Heart left ventricle (tissue), 16 donors: ENCODE measurements at regions not wholly inside any gene's neighbourhood (a gene's known extent, or its start where the extent isn't known, plus 50 kb on each side); places are given as distances from the start of the nearest gene placed in this dataset.

Experiments
- ATAC-seq, 4 donors: fragments of 200-7000 bp; cut with Tn5 transposase; one replicate each; pipeline ENCODE4 v1.9.1; 2020 to 2022; ENCODE audit warnings: moderate library complexity in 4 of 4, mild to moderate bottlenecking in 3 of 4, moderate number of reproducible peaks in 1 of 4
- DNase-seq, 5 donors: peaks; one replicate each; pipeline ENCODE4 v3.0.0-alpha.2; 2020
- H3K27ac ChIP-seq, 12 donors: fragments of 200-600 bp; sonication (generic) in 4 of 12; one replicate each; pipeline versions ENCODE4 v1.5.0 to v1.8.0; 2016 to 2022; ENCODE audit warnings: mild to moderate bottlenecking in 2 of 12
- H3K27me3 ChIP-seq, 9 donors: fragments of 200-600 bp; sonication (generic) in 2 of 9; one replicate each; pipeline versions ENCODE4 v1.5.1 to v1.8.0; 2016 to 2022; ENCODE audit warnings: mild to moderate bottlenecking in 3 of 9
- H3K36me3 ChIP-seq, 9 donors: fragments of 200-600 bp; sonication (generic) in 2 of 9; one replicate each; pipeline versions ENCODE4 v1.5.0 to v1.8.0; 2018 to 2022; ENCODE audit warnings: mild to moderate bottlenecking in 2 of 9
- H3K4me1 ChIP-seq, 12 donors: fragments of 200-600 bp; sonication (generic) in 4 of 12; one replicate each; pipeline versions ENCODE4 v1.5.0 to v1.8.0; 2016 to 2022; ENCODE audit warnings: mild to moderate bottlenecking in 3 of 12
- H3K4me3 ChIP-seq, 12 donors: fragments of 200-600 bp; sonication (generic) in 4 of 12; one replicate each; pipeline versions ENCODE4 v1.5.0 to v1.8.0; 2017 to 2022; ENCODE audit warnings: mild to moderate bottlenecking in 9 of 12, moderate library complexity in 4 of 12
- H3K9me3 ChIP-seq, 12 donors: fragments of 200-600 bp; sonication (generic) in 4 of 12; one replicate each; pipeline versions ENCODE4 v1.5.0 to v1.8.0; 2016 to 2022; ENCODE audit warnings: mild to moderate bottlenecking in 1 of 12
- CTCF ChIP-seq, 12 donors: fragments of 200-600 bp; sonication (generic) in 4 of 12; IDR thresholded peaks; one replicate each; pipeline versions ENCODE4 v1.5.0 to v1.8.0; 2018 to 2022; ENCODE audit warnings: antibody characterized with exemption in 12 of 12, mild to moderate bottlenecking in 5 of 12
- POLR2A ChIP-seq, 2 donors: fragments of 450-650 bp; IDR thresholded peaks; one replicate each; pipeline ENCODE4 v1.6.1; 2017; ENCODE audit warnings: antibody characterized with exemption in 2 of 2, mild to moderate bottlenecking in 2 of 2, moderate library complexity in 2 of 2
- WGBS, 4 donors: extraction: QIAGEN DNeasy Blood & Tissue Kit in 2 of 4; methylation state at CpG; one replicate each; pipeline versions ENCODE4 v1.1.5 to v1.1.7; 2013 to 2018; 5-methylcytosine and 5-hydroxymethylcytosine counted together
- intact Hi-C, 10 donors: fragments of 100-400 bp; cut with DNase I; formaldehyde crosslinking; loops; one replicate each; pipeline versions ENCODE4 v1.11.1 to v1.14.2; 2022
- donor health status: ischemic (EF 13 %, LVEDD 7.1; RV severe dilation, severe dysfunction).
- donor health status: healthy with polysubstance abuse.
- donor health status: DM: no; HTN: yes; CAD: no.
- donor health status: DM: no; HTN: no; CAD: no.
- donor health status: ischemic (EF 25% LVEDD 6.9; RV normal size, moderate dysfunction).
- donor health status: ischemic (EF 25% LVEDD 5.7; RV mildly dilated, moderate dysfunction).
- donor health status: healthy.
- donor health status: DM: yes; HTN: yes; CAD: no.
- donor health status: ischemic (EF 35%, LVEDD 5.7; RV mildly dilated, moderate dysfunction).
- donor health status: nonischemic (EF 11% LVEDD 7.7; RV severe dilation, severe dysfunction).
- donor health status: DM: yes; HTN: yes; CAD: no.
- donor health status: PGD.
- donor health status: ischemic (EF 29% LVEDD 5.4; RV normal size, mild dysfunction).
- donor health status: nonischemic (EF 23%, LVEDD 6.1; RV moderate dilation, normal function).

GRCh38 chr15:47363653-47364052 is 353.7 kb upstream of the SEMA6D start:
- ATAC-seq (no peak), DNase-seq (no peak)
- WGBS, 4 donors: 77 to 82% (median 80%) methylated on average over 5 of the region's 5 CpGs
- Histone ChIP-seq H3K9me3 (no peaks in the 10 kb centered on the region), H3K4me1 (no peaks in the 10 kb centered on the region), H3K4me3 (no peak overlapping the region), H3K27ac (no peak overlapping the region), H3K27me3 (no peaks in the 10 kb centered on the region), H3K36me3 (no peaks in the 10 kb centered on the region)
- TF ChIP-seq POLR2A (IDR thresholded peaks at IDR 0.05) (no peak), CTCF (IDR thresholded peaks at IDR 0.05) (no peak)
- intact Hi-C loops: no loop called here

- Histone ChIP-seq H3K27ac (no peak overlapping the region), H3K9me3 (no peaks in the 10 kb centered on the region), H3K4me3 (no peak overlapping the region), H3K27me3 (no peaks in the 10 kb centered on the region), H3K36me3 (no peaks in the 10 kb centered on the region), H3K4me1 (no peaks in the 10 kb centered on the region)
- intact Hi-C loops: no loop called here
- WGBS, 4 donors: 78 to 80% (median 79%) methylated on average over 9 of the region's 9 CpGs
- ATAC-seq (no peak), DNase-seq (no peak)
- TF ChIP-seq POLR2A (IDR thresholded peaks at IDR 0.05) (no peak), CTCF (IDR thresholded peaks at IDR 0.05) (no peak)
Observed at GRCh38 chr15:47364230-47365141, 352.8 kb upstream of the SEMA6D start.

GRCh38 chr15:47366884-47367283 is 350.4 kb upstream of the SEMA6D start:
- no peak for TF ChIP-seq CTCF (IDR thresholded peaks at IDR 0.05)
- no peak for TF ChIP-seq POLR2A (IDR thresholded peaks at IDR 0.05)
- intact Hi-C loops: no loop called here
- no peaks in the 10 kb centered on the region for H3K9me3 ChIP-seq
- H3K36me3 ChIP-seq: no peaks in the 10 kb centered on the region
- H3K4me3 ChIP-seq: no peak overlapping the region
- DNase-seq (no peak), ATAC-seq (no peak)
- 56 to 71% (median 63%) methylated on average over 2 of the region's 2 CpGs for WGBS, 4 donors
- H3K4me1 ChIP-seq: no peaks in the 10 kb centered on the region
- H3K27ac ChIP-seq: no peak overlapping the region
- no peaks in the 10 kb centered on the region for H3K27me3 ChIP-seq

GRCh38 chr15:47367726-47368390 is 349.4 kb upstream of the SEMA6D start:
- intact Hi-C loops: no loop called here
- ATAC-seq (no peak), DNase-seq (no peak)
- Histone ChIP-seq H3K36me3 (no peaks in the 10 kb centered on the region), H3K4me1 (no peaks in the 10 kb centered on the region), H3K27me3 (no peaks in the 10 kb centered on the region), H3K9me3 (no peaks in the 10 kb centered on the region), H3K27ac (no peak overlapping the region), H3K4me3 (no peak overlapping the region)
- WGBS, 4 donors: 73 to 86% (median 80%) methylated on average over 3 of the region's 3 CpGs
- TF ChIP-seq CTCF (IDR thresholded peaks at IDR 0.05): no peak
- no peak for TF ChIP-seq POLR2A (IDR thresholded peaks at IDR 0.05)
